Endothelial cell of umbilical vein (primary cell): ENCODE measurements at regions not wholly inside any gene's neighbourhood (a gene's known extent, or its start where the extent isn't known, plus 50 kb on each side); places are given as distances from the start of the nearest gene placed in this dataset.

Experiments
- BruUV-seq: library from RNA; stranded (reverse); fragments of 400-500 nt; replicated peaks from 2 replicates; lab custom pipeline; 2021; lab: Mats Ljungman, UMichigan
- CTCF ChIA-PET: fragments of 300-600, 350-600 bp; sonication (Branson Sonifier 250); formaldehyde crosslinking; loops from one replicate; lab custom pipeline; 2021; ENCODE audit warnings: antibody characterized with exemption, inconsistent platforms; lab: Charles Lee
- POLR2A ChIA-PET: fragments of 300-600, 350-600 bp; sonication (Branson Sonifier 250); formaldehyde crosslinking; loops from one replicate; lab custom pipeline; 2021; ENCODE audit warnings: antibody characterized with exemption, inconsistent platforms; lab: Charles Lee
- DNase-seq: peaks from one replicate; pipeline ENCODE4 v3.0.0-alpha.2; 2011; ENCODE audit warnings: low read depth, low spot score
- FAIRE-seq: peaks from 2 replicates; lab custom pipeline; 2011; peaks lifted over from hg19 to GRCh38; lab: Jason Lieb, UNC
- H2AFZ ChIP-seq: 2 replicates; pipeline ENCODE4 v1.6.0; 2012; ENCODE audit warnings: low read depth, low read length, control low read depth, inconsistent platforms
- H3K27ac ChIP-seq: 2 replicates; pipeline ENCODE4 v1.5.1; 2011; ENCODE audit warnings: low read depth, mild to moderate bottlenecking, control low read depth, low read length, moderate library complexity; ENCODE audit not compliant: insufficient read depth
- H3K27me3 ChIP-seq, 2 experiments: 2 replicates each; pipeline versions ENCODE4 v1.6.0 to v1.6.1; 2011; ENCODE audit warnings: low read length in 2 of 2, mixed read lengths in 1 of 2; ENCODE audit not compliant: control insufficient read depth in 2 of 2, insufficient read depth in 2 of 2
- H3K36me3 ChIP-seq, 2 experiments: 2 replicates in 1 of 2; 3 replicates in 1 of 2; pipeline ENCODE4 v1.5.1; 2011; ENCODE audit warnings: low read length in 2 of 2, mild to moderate bottlenecking in 1 of 2, moderate library complexity in 1 of 2; ENCODE audit not compliant: control insufficient read depth in 2 of 2, insufficient read depth in 2 of 2; ENCODE audit errors: extremely low read depth in 1 of 2
- H3K4me1 ChIP-seq: 3 replicates; pipeline ENCODE4 v1.5.1; 2011; ENCODE audit warnings: mild to moderate bottlenecking, low read length; ENCODE audit not compliant: control insufficient read depth, insufficient read depth; ENCODE audit errors: extremely low read depth
- H3K4me2 ChIP-seq: 2 replicates; pipeline ENCODE4 v1.6.1; 2011; ENCODE audit warnings: low read length, control low read depth, mixed read lengths; ENCODE audit not compliant: insufficient read depth
- H3K4me3 ChIP-seq, 3 experiments: fragments of 200-600 bp in 1 of 3; sonication (generic), shearing (Covaris generic) in 1 of 3; replicated peaks in 1 of 3; 2 replicates each; pipeline ENCODE4 v1.5.1; 2011 to 2016; ENCODE audit warnings: control low read depth in 3 of 3, low read length in 3 of 3, mild to moderate bottlenecking in 2 of 3, inconsistent platforms in 1 of 3, low read depth in 1 of 3, moderate library complexity in 1 of 3; ENCODE audit not compliant: insufficient read depth in 1 of 3
- H3K79me2 ChIP-seq: 2 replicates; pipeline ENCODE4 v1.6.0; 2012; ENCODE audit warnings: low read length, inconsistent platforms; ENCODE audit not compliant: control insufficient read depth, insufficient read depth
- H3K9ac ChIP-seq: replicated peaks from 2 replicates; pipeline ENCODE3; 2011; ENCODE audit warnings: low read length, control low read depth; ENCODE audit not compliant: insufficient read depth; ENCODE audit errors: extremely low read depth
- H3K9me1 ChIP-seq: replicated peaks from 3 replicates; pipeline ENCODE4 v1.6.0; 2011; ENCODE audit warnings: mild to moderate bottlenecking, low read length; ENCODE audit not compliant: control insufficient read depth, insufficient read depth; ENCODE audit errors: extremely low read depth
- H3K9me3 ChIP-seq: replicated peaks from 2 replicates; pipeline ENCODE4 v1.5.1; 2012; ENCODE audit warnings: low read length, inconsistent platforms; ENCODE audit not compliant: control insufficient read depth, insufficient read depth
- H4K20me1 ChIP-seq: replicated peaks from 2 replicates; pipeline ENCODE3; 2011; ENCODE audit warnings: mild to moderate bottlenecking, low read length; ENCODE audit not compliant: control insufficient read depth, insufficient read depth; ENCODE audit errors: extremely low read depth
- CTCF ChIP-seq, 2 donors: IDR thresholded peaks; 1 replicate in 1 of 2; 2 replicates in 1 of 2; pipeline ENCODE4 v1.5.1; 2011; ENCODE audit warnings: low read length in 2 of 2, mild to moderate bottlenecking in 2 of 2, moderate library complexity in 2 of 2, control low read depth in 1 of 2, inconsistent platforms in 1 of 2, low read depth in 1 of 2; ENCODE audit not compliant: insufficient read depth in 1 of 2; ENCODE audit errors: extremely low read depth in 1 of 2
- EZH2 ChIP-seq: IDR thresholded peaks from 2 replicates; pipeline ENCODE4 v1.6.1; 2012; ENCODE audit warnings: borderline replicate concordance, low read depth, mild to moderate bottlenecking, moderate library complexity, low read length, inconsistent platforms; ENCODE audit not compliant: severe bottlenecking
- FOS ChIP-seq: IDR thresholded peaks from 2 replicates; pipeline ENCODE4 v1.6.1; 2011; ENCODE audit warnings: mild to moderate bottlenecking, low read length, moderate library complexity, borderline replicate concordance; ENCODE audit not compliant: insufficient read depth
- GATA2 ChIP-seq: IDR thresholded peaks from 2 replicates; pipeline ENCODE4 v1.7.0; 2011; ENCODE audit warnings: low read depth, mild to moderate bottlenecking, moderate library complexity, mixed read lengths, low read length; ENCODE audit not compliant: insufficient read length, insufficient read depth
- POLR2A ChIP-seq: IDR thresholded peaks from 2 replicates; pipeline ENCODE4 v1.6.1; 2012; ENCODE audit warnings: low read depth, mild to moderate bottlenecking, control low read depth, low read length
- POLR2AphosphoS5 ChIP-seq: IDR thresholded peaks from 2 replicates; pipeline ENCODE4 v1.6.1; 2012; ENCODE audit warnings: low read depth, mild to moderate bottlenecking, control low read depth, low read length, moderate library complexity; ENCODE audit not compliant: insufficient read depth
- dilution Hi-C: fragments of 300-500 bp; cut with MboI; formaldehyde crosslinking; loops from one replicate; pipeline ENCODE4 v1.15.0; 2019; ENCODE audit warnings: low sequenced_read_pairs; ENCODE audit not compliant: extremely low pct_ligation_motif_present
- intact Hi-C: fragments of 100-400 bp; cut with micrococcal nuclease; formaldehyde crosslinking; loops from one replicate; pipeline ENCODE4 v1.10.0; 2022
- TF ChIP-seq, protein P1 (sequence below): IDR thresholded peaks from 2 replicates; pipeline ENCODE4 v1.6.1; 2011; ENCODE audit not compliant: insufficient read depth, insufficient read length

GRCh38 chr11:94702481-94702880, 65.7 kb upstream of the AMOTL1 start:
- H3K79me2 ChIP-seq: no peaks in the 10 kb centered on the region
- H3K27ac ChIP-seq: no peak overlapping the region
- BruUV-seq: no TSS peak
- dilution Hi-C loops: no loop called here
- ChIA-PET POLR2A (no interaction called here), CTCF (no interaction called here)
- no peak overlapping the region for H3K9ac ChIP-seq
- no peaks in the 10 kb centered on the region for H4K20me1 ChIP-seq
- no peaks in the 10 kb centered on the region for H3K9me3 ChIP-seq
- TF ChIP-seq, protein P1, sequence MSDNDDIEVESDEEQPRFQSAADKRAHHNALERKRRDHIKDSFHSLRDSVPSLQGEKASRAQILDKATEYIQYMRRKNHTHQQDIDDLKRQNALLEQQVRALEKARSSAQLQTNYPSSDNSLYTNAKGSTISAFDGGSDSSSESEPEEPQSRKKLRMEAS: no peak
- TF ChIP-seq FOS: no peak
- TF ChIP-seq GATA2: no peak
- TF ChIP-seq CTCF (IDR thresholded peaks at IDR 0.05; ENCODE audit: extremely low read depth in 1 of 2, insufficient read depth in 1 of 2, low read depth in 1 of 2, low read length in 2 of 2): no peak
- intact Hi-C loops: no loop called here
- no peaks in the 10 kb centered on the region for H3K9me1 ChIP-seq
- DNase-seq (no peak), FAIRE-seq (no peak)
- H3K36me3 ChIP-seq: no peaks in the 10 kb centered on the region
- no peak overlapping the region for H3K4me3 ChIP-seq
- H3K27me3 ChIP-seq: peaks cover 8 to 17% of the 10 kb centered on the region in 2 experiments
- H3K4me1 ChIP-seq: no peaks in the 10 kb centered on the region
- H2AFZ ChIP-seq: no peak overlapping the region
- H3K4me2 ChIP-seq: no peak overlapping the region

DNA sequence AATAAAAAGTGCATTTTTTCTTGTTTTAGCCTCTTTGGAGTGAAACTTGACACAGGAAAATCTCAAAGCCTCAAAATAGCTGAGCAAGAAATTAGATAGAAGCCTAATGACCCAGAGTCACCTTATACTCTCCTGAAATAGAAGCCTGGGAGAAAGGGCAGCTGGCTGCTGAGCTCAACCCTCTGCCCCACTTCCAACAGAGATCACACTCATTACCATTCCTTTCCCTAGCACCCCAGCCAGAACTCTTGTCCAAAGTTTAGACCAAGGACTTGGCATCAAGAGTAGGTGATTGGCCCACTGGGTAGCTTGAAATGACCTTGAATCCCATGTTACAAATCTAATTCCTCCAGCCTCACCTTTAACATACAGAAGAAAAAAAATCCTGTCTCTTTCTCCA, 62.7 kb upstream of the AMOTL1 start:
- Histone ChIP-seq H3K27me3 (peaks cover 8 to 13% of the 10 kb centered on the region in 2 experiments), H3K36me3 (no peaks in the 10 kb centered on the region), H3K4me1 (no peaks in the 10 kb centered on the region), H3K9ac (no peak overlapping the region), H3K9me1 (no peaks in the 10 kb centered on the region), H3K4me2 (no peak overlapping the region), H3K4me3 (no peak overlapping the region), H3K9me3 (no peaks in the 10 kb centered on the region), H4K20me1 (no peaks in the 10 kb centered on the region), H3K27ac (no peak overlapping the region), H3K79me2 (no peaks in the 10 kb centered on the region), H2AFZ (no peak overlapping the region)
- no TSS peak for BruUV-seq
- POLR2A ChIA-PET: no interaction called here
- dilution Hi-C loops (no loop called here), intact Hi-C loops (no loop called here)
- CTCF ChIA-PET: no interaction called here
- DNase-seq: no peak
- FAIRE-seq: no peak
- TF ChIP-seq FOS (no peak), POLR2A (no peak), CTCF (IDR thresholded peaks at IDR 0.05; ENCODE audit: extremely low read depth in 1 of 2, insufficient read depth in 1 of 2, low read depth in 1 of 2, low read length in 2 of 2) (no peak), EZH2 (no peak), POLR2AphosphoS5 (no peak), GATA2 (no peak)
- TF ChIP-seq, protein P1: no peak
